HFFc6 (cell line): ENCODE measurements at regions not wholly inside any gene's neighbourhood (a gene's known extent, or its start where the extent isn't known, plus 50 kb on each side); places are given as distances from the start of the nearest gene placed in this dataset.

Experiments used
- DNase-seq: peaks from one replicate; pipeline ENCODE4 v3.0.0-alpha.2; 2018
- H3K27ac Mint-ChIP-seq: 2 replicates; pipeline ENCODE4 v1.8.0; 2020; ENCODE audit warnings: mild to moderate bottlenecking, mixed read lengths
- H3K27me3 Mint-ChIP-seq: 2 replicates; pipeline ENCODE4 v1.8.0; 2021; ENCODE audit warnings: mild to moderate bottlenecking, moderate library complexity, mixed read lengths; ENCODE audit not compliant: insufficient read depth
- H3K36me3 Mint-ChIP-seq: 2 replicates; pipeline ENCODE4 v1.8.0; 2021; ENCODE audit warnings: low read depth, mixed read lengths
- H3K4me1 Mint-ChIP-seq: 2 replicates; pipeline ENCODE4 v1.8.0; 2020; ENCODE audit warnings: low read depth, mixed read lengths
- H3K4me3 Mint-ChIP-seq: 2 replicates; pipeline ENCODE4 v1.8.0; 2020; ENCODE audit warnings: mild to moderate bottlenecking, moderate library complexity, mixed read lengths
- H3K9me3 Mint-ChIP-seq: 2 replicates; pipeline ENCODE4 v1.8.0; 2020; ENCODE audit warnings: mild to moderate bottlenecking, mixed read lengths
- CTCF ChIP-seq: fragments of 200-600 bp; sonication (generic); IDR thresholded peaks from 2 replicates; pipeline ENCODE4 v1.5.0; 2021; ENCODE audit warnings: antibody characterized with exemption, mild to moderate bottlenecking

GRCh38 chr2:21361957-21362486 lies 238.3 kb downstream of the TDRD15 start:
- no peak overlapping the region for H3K4me3 Mint-ChIP-seq
- H3K27ac Mint-ChIP-seq, result no peak overlapping the region

DNA sequence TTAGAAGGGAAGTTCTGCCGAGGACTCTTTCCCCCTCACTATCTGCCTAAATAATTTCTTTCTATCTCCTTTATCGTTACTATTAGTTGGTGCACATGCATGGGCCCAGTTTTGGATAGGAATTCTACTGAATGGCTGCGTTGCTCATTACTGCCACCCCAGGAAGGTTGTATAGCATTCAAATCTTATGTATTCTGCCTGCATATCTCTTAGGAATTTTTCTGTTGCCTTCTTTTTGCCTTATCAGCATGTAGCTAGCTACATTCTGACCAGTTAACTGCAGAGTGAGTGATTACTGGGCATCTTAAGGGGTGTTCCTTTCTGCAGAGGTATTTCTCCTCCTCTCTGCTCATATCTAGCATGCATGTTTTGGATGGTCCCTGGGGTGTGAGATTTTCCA lies 239.6 kb downstream of the TDRD15 start:
- Mint-ChIP-seq H3K4me1 (no peaks in the 10 kb centered on the region), H3K4me3 (no peak overlapping the region), H3K27me3 (no peaks in the 10 kb centered on the region), H3K27ac (no peak overlapping the region), H3K9me3 (peaks cover 40% of the 10 kb centered on the region), H3K36me3 (no peaks in the 10 kb centered on the region)
- no peak for TF ChIP-seq CTCF
- DNase-seq, result no peak

More at GRCh38 chr2:21361957-21362486, 238.3 kb downstream of the TDRD15 start:
- H3K27me3 Mint-ChIP-seq, result no peaks in the 10 kb centered on the region
- H3K36me3 Mint-ChIP-seq, result no peaks in the 10 kb centered on the region
- H3K4me1 Mint-ChIP-seq, result no peaks in the 10 kb centered on the region
- no peak for DNase-seq
- peaks cover 46% of the 10 kb centered on the region for H3K9me3 Mint-ChIP-seq
- no peak for TF ChIP-seq CTCF

DNA sequence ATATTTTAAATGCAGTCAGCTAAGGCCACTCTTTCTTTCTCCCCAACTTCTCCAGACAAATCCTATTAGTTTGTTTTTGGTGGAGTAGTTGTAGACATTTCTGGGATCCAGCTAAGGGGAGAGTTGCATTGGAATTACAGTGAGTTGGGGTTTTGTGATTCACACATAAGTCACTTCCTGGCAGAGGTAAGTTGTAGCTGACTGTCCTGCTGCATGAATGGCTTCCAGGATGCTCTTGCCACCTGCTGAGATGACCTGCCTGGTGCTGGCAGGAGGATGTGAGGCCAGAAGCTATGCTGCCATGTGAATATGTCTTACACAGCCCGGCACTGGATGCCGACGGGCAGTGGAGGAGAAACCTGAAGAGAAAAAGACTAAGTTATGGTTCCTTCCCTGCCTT lies 243.7 kb downstream of the TDRD15 start:
- Mint-ChIP-seq H3K9me3 (peaks cover 34% of the 10 kb centered on the region), H3K27me3 (no peaks in the 10 kb centered on the region), H3K27ac (no peak overlapping the region), H3K4me1 (no peaks in the 10 kb centered on the region), H3K4me3 (no peak overlapping the region), H3K36me3 (no peaks in the 10 kb centered on the region)
- DNase-seq, result no peak
- TF ChIP-seq CTCF, result no peak

- no peaks in the 10 kb centered on the region for H3K4me1 Mint-ChIP-seq
- no peak overlapping the region for H3K27ac Mint-ChIP-seq
- no peaks in the 10 kb centered on the region for H3K36me3 Mint-ChIP-seq
- H3K9me3 Mint-ChIP-seq, result peaks cover 29% of the 10 kb centered on the region
- TF ChIP-seq CTCF, result no peak
- DNase-seq, result no peak
- no peaks in the 10 kb centered on the region for H3K27me3 Mint-ChIP-seq
- no peak overlapping the region for H3K4me3 Mint-ChIP-seq
Observed at GRCh38 chr2:21369787-21370186, 246.0 kb downstream of the TDRD15 start.

- H3K36me3 Mint-ChIP-seq, result no peaks in the 10 kb centered on the region
- DNase-seq, result no peak
- H3K4me1 Mint-ChIP-seq, result no peaks in the 10 kb centered on the region
- H3K4me3 Mint-ChIP-seq, result no peak overlapping the region
- no peak for TF ChIP-seq CTCF
- no peak overlapping the region for H3K27ac Mint-ChIP-seq
- H3K27me3 Mint-ChIP-seq, result no peaks in the 10 kb centered on the region
- peaks cover 26% of the 10 kb centered on the region for H3K9me3 Mint-ChIP-seq
Observed at GRCh38 chr2:21371499-21372003, 247.8 kb downstream of the TDRD15 start.

DNA sequence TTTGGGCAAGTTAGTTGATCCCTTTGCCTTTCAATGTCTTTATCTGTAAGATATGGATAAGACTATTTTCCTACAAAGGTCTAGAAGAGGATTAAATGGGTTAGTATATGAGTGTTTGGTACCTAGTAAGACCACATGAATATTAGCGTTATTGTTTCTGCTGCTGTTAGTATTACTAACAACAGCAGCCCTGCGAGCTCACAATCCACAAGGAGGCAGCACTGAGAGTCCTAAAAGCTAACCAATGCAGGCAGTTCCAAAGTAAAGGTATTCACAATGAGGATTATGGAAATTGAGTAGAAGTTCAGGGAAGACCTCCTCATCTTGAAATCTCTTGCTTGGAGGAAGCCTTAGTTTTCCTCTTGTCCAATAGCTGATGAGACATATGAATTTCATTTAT lies 248.9 kb downstream of the TDRD15 start:
- peak; percentile 9; the same call in 1 of the 2 replicates for TF ChIP-seq CTCF
- H3K27ac Mint-ChIP-seq, result no peak overlapping the region
- no peak for DNase-seq
- H3K9me3 Mint-ChIP-seq, result peaks cover 26% of the 10 kb centered on the region
- H3K4me3 Mint-ChIP-seq, result no peak overlapping the region
- no peaks in the 10 kb centered on the region for H3K36me3 Mint-ChIP-seq
- no peaks in the 10 kb centered on the region for H3K27me3 Mint-ChIP-seq
- H3K4me1 Mint-ChIP-seq, result no peaks in the 10 kb centered on the region
